NB4 (cell line): ENCODE measurements at regions not wholly inside any gene's neighbourhood (a gene's known extent, or its start where the extent isn't known, plus 50 kb on each side); places are given as distances from the start of the nearest gene placed in this dataset.

Experiments used
- MYC ChIP-seq: IDR thresholded peaks from 2 replicates; pipeline ENCODE4 v1.6.1; 2011; ENCODE audit warnings: low read depth, low read length
- POLR2A ChIP-seq: IDR thresholded peaks from 2 replicates; pipeline ENCODE4 v1.6.1; 2011; ENCODE audit warnings: mild to moderate bottlenecking; ENCODE audit not compliant: insufficient read length; ENCODE audit errors: extremely low read depth
- TF ChIP-seq, protein P1 (sequence below): IDR thresholded peaks from one replicate; pipeline ENCODE4 v1.5.1; 2012; ENCODE audit warnings: low read depth, low read length
- TF ChIP-seq, protein P2 (sequence below): IDR thresholded peaks from 2 replicates; pipeline ENCODE4 v1.6.1; 2011; ENCODE audit warnings: low read depth, low read length

DNA sequence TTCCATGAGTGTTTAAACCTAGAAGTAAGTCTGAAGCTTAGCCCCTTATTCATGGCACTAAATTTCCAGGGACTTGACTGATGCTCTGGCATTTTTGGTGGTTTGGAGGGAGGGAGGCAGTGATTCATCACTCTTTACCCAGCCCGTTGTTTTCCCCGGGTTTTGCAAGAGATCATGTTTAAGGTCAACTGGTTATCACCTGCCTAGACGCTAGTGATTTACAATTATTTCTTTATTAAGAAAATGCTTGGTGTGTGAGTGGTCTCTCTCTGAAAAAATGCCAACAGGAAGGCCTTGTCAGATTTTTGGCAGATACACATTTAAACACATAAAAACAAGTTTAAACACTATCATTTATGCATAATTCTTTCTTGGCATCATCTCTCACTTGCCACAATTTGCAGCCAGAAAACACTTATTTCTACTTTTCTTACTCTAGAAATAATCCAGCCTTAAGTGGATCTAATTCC is 737.9 kb upstream of the ZNF608 start:
- TF ChIP-seq, protein P1, sequence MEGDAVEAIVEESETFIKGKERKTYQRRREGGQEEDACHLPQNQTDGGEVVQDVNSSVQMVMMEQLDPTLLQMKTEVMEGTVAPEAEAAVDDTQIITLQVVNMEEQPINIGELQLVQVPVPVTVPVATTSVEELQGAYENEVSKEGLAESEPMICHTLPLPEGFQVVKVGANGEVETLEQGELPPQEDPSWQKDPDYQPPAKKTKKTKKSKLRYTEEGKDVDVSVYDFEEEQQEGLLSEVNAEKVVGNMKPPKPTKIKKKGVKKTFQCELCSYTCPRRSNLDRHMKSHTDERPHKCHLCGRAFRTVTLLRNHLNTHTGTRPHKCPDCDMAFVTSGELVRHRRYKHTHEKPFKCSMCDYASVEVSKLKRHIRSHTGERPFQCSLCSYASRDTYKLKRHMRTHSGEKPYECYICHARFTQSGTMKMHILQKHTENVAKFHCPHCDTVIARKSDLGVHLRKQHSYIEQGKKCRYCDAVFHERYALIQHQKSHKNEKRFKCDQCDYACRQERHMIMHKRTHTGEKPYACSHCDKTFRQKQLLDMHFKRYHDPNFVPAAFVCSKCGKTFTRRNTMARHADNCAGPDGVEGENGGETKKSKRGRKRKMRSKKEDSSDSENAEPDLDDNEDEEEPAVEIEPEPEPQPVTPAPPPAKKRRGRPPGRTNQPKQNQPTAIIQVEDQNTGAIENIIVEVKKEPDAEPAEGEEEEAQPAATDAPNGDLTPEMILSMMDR, result no peak
- no peak for TF ChIP-seq POLR2A
- TF ChIP-seq, protein P2, sequence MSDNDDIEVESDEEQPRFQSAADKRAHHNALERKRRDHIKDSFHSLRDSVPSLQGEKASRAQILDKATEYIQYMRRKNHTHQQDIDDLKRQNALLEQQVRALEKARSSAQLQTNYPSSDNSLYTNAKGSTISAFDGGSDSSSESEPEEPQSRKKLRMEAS, result no peak
- no peak for TF ChIP-seq MYC
